Gastrocnemius medialis (tissue), 4 donors: ENCODE measurements at regions not wholly inside any gene's neighbourhood (a gene's known extent, or its start where the extent isn't known, plus 50 kb on each side); places are given as distances from the start of the nearest gene placed in this dataset.
"Not testable (repeated sequence)": the region's sequence is repeated elsewhere in the genome, so short reads cannot be mapped to it uniquely, and the experiment has no call there.

Experiments
- ATAC-seq, 2 donors: fragments of 150-250 bp; one replicate each; pipeline ENCODE4 v1.9.1; 2016
- DNase-seq, 2 donors: peaks; one replicate each; pipeline ENCODE4 v3.0.0-alpha.2; 2019
- H3K27ac ChIP-seq, 4 donors: fragments of 200-600 bp; sonication (generic); 1 replicate in 1 of 4; 2 replicates in 3 of 4; pipeline ENCODE4 v1.5.1; 2016 to 2018; ENCODE audit warnings: mild to moderate bottlenecking in 2 of 4, moderate library complexity in 1 of 4
- H3K27me3 ChIP-seq, 3 donors: fragments of 200-600 bp; sonication (generic) in 2 of 3; 1 replicate in 1 of 3; 2 replicates in 2 of 3; pipeline versions ENCODE4 v1.5.1 to v1.6.0; 2016 to 2019; ENCODE audit warnings: mild to moderate bottlenecking in 1 of 3, moderate library complexity in 1 of 3
- H3K36me3 ChIP-seq, 2 donors: fragments of 200-600 bp; sonication (generic) in 1 of 2; one replicate each; pipeline ENCODE4 v1.5.1; 2017 to 2018
- H3K4me1 ChIP-seq, 2 donors: fragments of 200-600 bp; sonication (generic) in 1 of 2; one replicate each; pipeline ENCODE4 v1.5.1; 2016 to 2017; ENCODE audit warnings: mild to moderate bottlenecking in 2 of 2
- H3K4me3 ChIP-seq, 4 donors: fragments of 200-600 bp; sonication (generic) in 3 of 4; 1 replicate in 1 of 4; 2 replicates in 3 of 4; pipeline ENCODE4 v1.5.1; 2016 to 2019; ENCODE audit warnings: mild to moderate bottlenecking in 2 of 4
- H3K9me3 ChIP-seq, 3 donors: fragments of 200-600 bp; sonication (generic) in 2 of 3; 1 replicate in 1 of 3; 2 replicates in 2 of 3; pipeline ENCODE4 v1.5.1; 2016 to 2019
- CTCF ChIP-seq, 5 experiments: fragments of 450-650 bp in 3 of 5; fragments of 200-600 bp in 2 of 5; sonication (generic) in 2 of 5; IDR thresholded peaks in 4 of 5; conservative IDR thresholded peaks in 1 of 5; 1 replicate in 4 of 5; 2 replicates in 1 of 5; pipeline ENCODE4 v1.5.1; 2016 to 2019; ENCODE audit warnings: antibody characterized with exemption in 5 of 5, mild to moderate bottlenecking in 3 of 5, moderate library complexity in 3 of 5
- POLR2A ChIP-seq, 2 donors: fragments of 450-650 bp; IDR thresholded peaks; one replicate each; pipeline ENCODE4 v1.6.1; 2017; ENCODE audit warnings: antibody characterized with exemption in 2 of 2, mild to moderate bottlenecking in 2 of 2, moderate library complexity in 2 of 2
- in situ Hi-C, 4 donors: fragments of 200-750 bp; cut with MboI; loops; one replicate each; pipeline versions ENCODE4 v1.15.0 to v1.8.0; 2017; ENCODE audit warnings: low sequenced_read_pairs in 4 of 4
- intact Hi-C: fragments of 100-400 bp; cut with DNase I; formaldehyde crosslinking; loops from one replicate; pipeline ENCODE4 v1.15.1; 2023; ENCODE audit warnings: low total_unique reads

GRCh38 chr6:166253778-166254204, 54.4 kb downstream of the PRR18 start:
- DNase-seq (no peak), ATAC-seq (no peak)
- TF ChIP-seq POLR2A (IDR thresholded peaks at IDR 0.05) (no peak), CTCF (IDR thresholded peaks at IDR 0.05 in 4 of 5, conservative IDR thresholded peaks at IDR 0.05 in 1 of 5) (no peak)
- peak overlapping the region; percentile 28 to 55 (median 43) for H3K4me3 ChIP-seq
- in situ Hi-C loops (no loop called here), intact Hi-C loops (no loop called here)
- H3K27me3 ChIP-seq: peaks cover 20 to 36% (median 23%) of the 10 kb centered on the region in 3 donors
- no peaks in the 10 kb centered on the region for H3K36me3 ChIP-seq
- no peak overlapping the region for H3K27ac ChIP-seq
- peaks cover 0 to 8% of the 10 kb centered on the region in 2 donors for H3K4me1 ChIP-seq
- no peaks in the 10 kb centered on the region for H3K9me3 ChIP-seq

- Histone ChIP-seq H3K4me3 (peak overlapping the region; percentile 28 to 55 (median 43)), H3K36me3 (no peaks in the 10 kb centered on the region), H3K27me3 (peaks cover 20 to 36% (median 23%) of the 10 kb centered on the region in 3 donors), H3K4me1 (peaks cover 0 to 8% of the 10 kb centered on the region in 2 donors), H3K27ac (no peak overlapping the region), H3K9me3 (no peaks in the 10 kb centered on the region)
- TF ChIP-seq CTCF (IDR thresholded peaks at IDR 0.05 in 4 of 5, conservative IDR thresholded peaks at IDR 0.05 in 1 of 5) (no peak), POLR2A (IDR thresholded peaks at IDR 0.05) (no peak)
- in situ Hi-C loops: no loop called here
- intact Hi-C loops: no loop called here
- DNase-seq (no peak), ATAC-seq (no peak)
Measured at GRCh38 chr6:166253281-166253681, 54.9 kb downstream of the PRR18 start.

DNA sequence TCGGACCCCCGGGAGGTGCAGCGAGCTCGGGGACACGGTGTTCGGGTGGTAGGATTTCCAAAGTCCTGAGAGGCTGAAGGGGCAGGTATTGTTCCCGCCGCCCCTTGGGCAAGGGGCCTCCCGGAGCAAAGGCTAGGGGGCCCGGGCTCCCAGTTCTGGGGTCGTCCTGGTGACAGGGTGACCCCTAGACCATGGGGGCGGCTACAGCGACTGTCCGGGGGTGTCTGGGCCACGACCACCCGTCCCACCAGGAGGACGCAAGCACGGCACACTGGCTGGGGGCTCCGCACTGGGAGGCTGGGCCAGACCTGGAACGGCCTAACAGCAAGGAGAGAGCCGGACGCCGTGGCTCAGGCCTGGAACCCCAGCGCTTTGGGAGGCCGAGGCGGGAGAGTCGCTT, 55.6 kb downstream of the PRR18 start:
- peaks cover 0 to 8% of the 10 kb centered on the region in 2 donors for H3K4me1 ChIP-seq
- intact Hi-C loops (no loop called here), in situ Hi-C loops (no loop called here)
- no peaks in the 10 kb centered on the region for H3K9me3 ChIP-seq
- no peak for ATAC-seq
- no peak overlapping the region for H3K4me3 ChIP-seq
- TF ChIP-seq CTCF (IDR thresholded peaks at IDR 0.05 in 4 of 5, conservative IDR thresholded peaks at IDR 0.05 in 1 of 5): no peak
- no peak for TF ChIP-seq POLR2A (IDR thresholded peaks at IDR 0.05)
- H3K27me3 ChIP-seq: peaks cover 20 to 36% (median 23%) of the 10 kb centered on the region in 3 donors
- DNase-seq: no peak
- no peaks in the 10 kb centered on the region for H3K36me3 ChIP-seq
- H3K27ac ChIP-seq: no peak overlapping the region

DNA sequence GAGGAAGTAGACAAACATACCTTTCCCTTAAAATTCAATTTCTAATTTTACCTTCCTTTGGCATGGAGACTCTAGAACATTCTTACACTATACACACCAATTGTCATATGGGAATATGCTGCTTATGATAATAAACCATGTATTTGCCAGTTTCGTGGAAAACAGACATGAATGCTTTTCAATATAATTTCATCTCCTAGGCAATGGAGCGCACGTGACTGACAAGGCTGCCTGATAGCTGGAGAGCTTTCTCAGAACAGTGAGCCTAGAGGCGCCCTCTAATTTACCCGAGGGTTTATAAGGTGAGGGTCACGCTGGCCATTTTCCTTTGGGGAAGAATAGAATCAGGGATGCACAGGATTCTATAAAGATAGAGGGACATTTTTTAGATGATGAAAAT, 56.5 kb downstream of the PRR18 start:
- peaks cover 0 to 8% of the 10 kb centered on the region in 2 donors for H3K4me1 ChIP-seq
- intact Hi-C loops (no loop called here), in situ Hi-C loops (no loop called here)
- no peaks in the 10 kb centered on the region for H3K9me3 ChIP-seq
- TF ChIP-seq POLR2A (IDR thresholded peaks at IDR 0.05): no peak
- no peak for TF ChIP-seq CTCF (IDR thresholded peaks at IDR 0.05 in 4 of 5, conservative IDR thresholded peaks at IDR 0.05 in 1 of 5)
- no peak overlapping the region for H3K4me3 ChIP-seq
- H3K36me3 ChIP-seq: no peaks in the 10 kb centered on the region
- DNase-seq (no peak), ATAC-seq (no peak)
- no peak overlapping the region for H3K27ac ChIP-seq
- H3K27me3 ChIP-seq: peaks cover 20 to 36% (median 23%) of the 10 kb centered on the region in 3 donors

DNA sequence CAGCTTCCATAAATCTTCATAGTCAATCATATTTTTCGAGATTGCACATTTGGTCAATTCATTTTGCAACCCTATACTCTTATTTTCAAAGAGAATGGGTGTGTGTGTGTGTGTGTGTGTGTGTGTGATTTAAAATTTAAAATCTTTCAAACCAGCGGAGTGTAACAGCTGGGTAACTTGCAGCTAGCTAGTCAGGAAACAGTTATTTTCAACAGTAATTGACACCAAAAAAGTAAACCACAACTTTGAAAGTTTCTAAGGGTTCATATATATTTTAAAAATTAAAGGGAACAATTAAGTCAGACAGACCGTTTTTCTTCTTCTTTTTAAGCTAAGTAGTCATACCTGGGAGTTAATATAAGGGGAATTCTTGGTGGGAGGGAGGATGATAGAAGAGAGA, 57.0 kb downstream of the PRR18 start:
- no peak for DNase-seq
- intact Hi-C loops: no loop called here

GRCh38 chr6:166249061-166249785, 59.0 kb downstream of the PRR18 start:
- H3K4me3 ChIP-seq, ATAC-seq: not testable (repeated sequence)

More for the DNA sequence above, 57.0 kb downstream of the PRR18 start:
- peaks cover 20 to 36% (median 23%) of the 10 kb centered on the region in 3 donors for H3K27me3 ChIP-seq
- H3K4me1 ChIP-seq: peaks cover 0 to 8% of the 10 kb centered on the region in 2 donors
- in situ Hi-C loops: no loop called here
- no peaks in the 10 kb centered on the region for H3K36me3 ChIP-seq
- H3K27ac ChIP-seq: no peak overlapping the region
- TF ChIP-seq CTCF (IDR thresholded peaks at IDR 0.05 in 4 of 5, conservative IDR thresholded peaks at IDR 0.05 in 1 of 5): no peak
- TF ChIP-seq POLR2A (IDR thresholded peaks at IDR 0.05): no peak
- no peaks in the 10 kb centered on the region for H3K9me3 ChIP-seq
- ATAC-seq: no peak
- no peak overlapping the region for H3K4me3 ChIP-seq

More at GRCh38 chr6:166249061-166249785, 59.0 kb downstream of the PRR18 start:
- peaks cover 11 to 29% (median 14%) of the 10 kb centered on the region in 3 donors for H3K27me3 ChIP-seq
- H3K4me1 ChIP-seq, H3K9me3 ChIP-seq, H3K27ac ChIP-seq, DNase-seq, in situ Hi-C loops, H3K36me3 ChIP-seq, intact Hi-C loops: not testable (repeated sequence)
